HG03442 (cell line): ENCODE measurements at regions not wholly inside any gene's neighbourhood (a gene's known extent, or its start where the extent isn't known, plus 50 kb on each side); places are given as distances from the start of the nearest gene placed in this dataset.

Experiments
- ATAC-seq: cut with Tn5 transposase; IDR thresholded peaks from one replicate; pipeline ENCODE4 v1.9.1; 2021; ENCODE audit warnings: mild to moderate bottlenecking, moderate library complexity; ENCODE audit not compliant: unreplicated experiment

GRCh38 chr21:34313116-34313515 is 50.7 kb upstream of the KCNE2 start:
- no peak for ATAC-seq
